B cell (primary cell): ENCODE measurements at regions not wholly inside any gene's neighbourhood (a gene's known extent, or its start where the extent isn't known, plus 50 kb on each side); places are given as distances from the start of the nearest gene placed in this dataset.

ENCODE experiments used
- ATAC-seq: fragments of 200-7000 bp; cut with Tn5 transposase; one replicate; pipeline ENCODE4 v1.10.0; 2021; ENCODE audit warnings: low read depth, mild to moderate bottlenecking, moderate number of reproducible peaks, moderate library complexity
- CTCF ChIA-PET: fragments of 350-600 bp; sonication (Branson Sonifier 250); formaldehyde crosslinking; loops from one replicate; lab custom pipeline; 2021; ENCODE audit warnings: antibody characterized with exemption, inconsistent platforms; lab: Charles Lee
- POLR2A ChIA-PET: fragments of 350-600 bp; sonication (Branson Sonifier 250); formaldehyde crosslinking; loops from one replicate; lab custom pipeline; 2021; ENCODE audit warnings: antibody characterized with exemption; lab: Charles Lee
- DNase-seq: peaks from one replicate; pipeline ENCODE4 v3.0.0; 2013
- H2AFZ ChIP-seq: 2 replicates; pipeline ENCODE4 v1.6.1; 2012; ENCODE audit warnings: mild to moderate bottlenecking, low read depth, low read length; ENCODE audit not compliant: insufficient read depth, poor library complexity, severe bottlenecking
- H3K27ac ChIP-seq, 2 donors: 1 replicate in 1 of 2; 2 replicates in 1 of 2; pipeline ENCODE4 v1.5.1; 2012 to 2013; ENCODE audit warnings: low read length in 2 of 2, mild to moderate bottlenecking in 2 of 2, moderate library complexity in 1 of 2
- H3K27me3 ChIP-seq, 4 experiments: fragments of 200-600 bp in 1 of 4; sonication (generic) in 1 of 4; replicated peaks in 1 of 4; 1 replicate in 2 of 4; 2 replicates in 2 of 4; pipeline versions ENCODE4 v1.6.1 to v1.7.0; 2013 to 2016; ENCODE audit warnings: low read length in 3 of 4, mild to moderate bottlenecking in 2 of 4, mixed read lengths in 1 of 4, moderate library complexity in 1 of 4; ENCODE audit not compliant: insufficient read depth in 4 of 4, control insufficient read depth in 3 of 4; ENCODE audit errors: control extremely low read depth in 1 of 4
- H3K36me3 ChIP-seq, 2 experiments: replicated peaks in 1 of 2; 1 replicate in 1 of 2; 2 replicates in 1 of 2; pipeline versions ENCODE4 v1.6.1 to v1.7.1; 2013; ENCODE audit warnings: low read length in 1 of 2; ENCODE audit not compliant: insufficient read depth in 2 of 2, control insufficient read depth in 1 of 2; ENCODE audit errors: control extremely low read depth in 1 of 2, extremely low read depth in 1 of 2
- H3K4me1 ChIP-seq, 2 donors: fragments of 200-600 bp in 1 of 2; sonication (generic) in 1 of 2; 1 replicate in 1 of 2; 2 replicates in 1 of 2; pipeline versions ENCODE4 v1.5.1 to v1.6.1; 2013 to 2017; ENCODE audit warnings: low read length in 2 of 2; ENCODE audit not compliant: control insufficient read depth in 2 of 2, insufficient read depth in 2 of 2
- H3K4me2 ChIP-seq: replicated peaks from 2 replicates; pipeline ENCODE3; 2012; ENCODE audit warnings: mild to moderate bottlenecking, low read depth, low read length; ENCODE audit not compliant: poor library complexity, severe bottlenecking
- H3K4me3 ChIP-seq, 5 experiments: fragments of 200-600 bp in 1 of 5; sonication (generic) in 1 of 5; 1 replicate in 3 of 5; 2 replicates in 2 of 5; pipeline versions ENCODE4 v1.5.1 to v1.7.0; 2011 to 2016; ENCODE audit warnings: low read length in 4 of 5, mild to moderate bottlenecking in 4 of 5, low read depth in 2 of 5, control low read depth in 1 of 5, moderate library complexity in 1 of 5; ENCODE audit not compliant: insufficient read depth in 1 of 5; ENCODE audit errors: control extremely low read depth in 1 of 5, extremely low read depth in 1 of 5
- H3K79me2 ChIP-seq: fragments of 200-600 bp; sonication (generic); one replicate; pipeline ENCODE4 v1.6.0; 2016; ENCODE audit warnings: low read length; ENCODE audit not compliant: control insufficient read depth, insufficient read depth
- H3K9ac ChIP-seq: fragments of 200-600 bp; sonication (generic); 2 replicates; pipeline ENCODE4 v1.6.1; 2017; ENCODE audit warnings: mild to moderate bottlenecking, low read length, moderate library complexity
- H3K9me3 ChIP-seq, 3 donors: one replicate each; pipeline versions ENCODE4 v1.6.1 to v1.7.1; 2013; ENCODE audit warnings: low read length in 2 of 3; ENCODE audit not compliant: control insufficient read depth in 2 of 3, insufficient read depth in 1 of 3; ENCODE audit errors: control extremely low read depth in 1 of 3
- H4K20me1 ChIP-seq: 2 replicates; pipeline ENCODE4 v1.6.0; 2012; ENCODE audit warnings: mild to moderate bottlenecking, low read length; ENCODE audit not compliant: insufficient read depth, control insufficient read depth, poor library complexity, severe bottlenecking
- H3K27ac Mint-ChIP-seq: one replicate; pipeline ENCODE4 v1.8.0; 2021; ENCODE audit warnings: mixed read lengths
- H3K27me3 Mint-ChIP-seq: one replicate; pipeline ENCODE4 v1.8.0; 2021; ENCODE audit warnings: mixed read lengths
- H3K4me1 Mint-ChIP-seq: one replicate; pipeline ENCODE4 v1.8.0; 2021; ENCODE audit warnings: mixed read lengths
- H3K4me3 Mint-ChIP-seq: one replicate; pipeline ENCODE4 v1.8.0; 2021; ENCODE audit warnings: mixed read lengths
- H3K9me3 Mint-ChIP-seq: one replicate; pipeline ENCODE4 v1.8.0; 2022; ENCODE audit warnings: mixed read lengths; ENCODE audit not compliant: insufficient read depth
- CTCF ChIP-seq: fragments of 200-600 bp; IDR thresholded peaks from one replicate; pipeline ENCODE4 v1.8.0; 2022; ENCODE audit warnings: antibody characterized with exemption, mild to moderate bottlenecking
- EZH2 ChIP-seq: IDR thresholded peaks from 2 replicates; pipeline ENCODE4 v1.6.1; 2012; ENCODE audit warnings: borderline replicate concordance, low read depth, mild to moderate bottlenecking, moderate library complexity, low read length; ENCODE audit not compliant: insufficient read depth, poor library complexity, severe bottlenecking
- WGBS: methylation state at CpG from one replicate; pipeline ENCODE4 v1.1.5; 2013; ENCODE audit warnings: missing lambda C conversion rate; ENCODE audit not compliant: insufficient coverage; 5-methylcytosine and 5-hydroxymethylcytosine counted together
- intact Hi-C: fragments of 100-400 bp; cut with micrococcal nuclease; formaldehyde crosslinking; loops from one replicate; pipeline ENCODE4 v1.10.0; 2022

- ATAC-seq (no peak), DNase-seq (no peak)
- no peaks in the 10 kb centered on the region for H4K20me1 ChIP-seq
- ChIA-PET CTCF (no interaction called here), POLR2A (no interaction called here)
- H3K4me1 Mint-ChIP-seq: no peaks in the 10 kb centered on the region
- H2AFZ ChIP-seq: no peak overlapping the region
- H3K4me3 Mint-ChIP-seq: no peak overlapping the region
- no peaks in the 10 kb centered on the region for H3K27me3 ChIP-seq
- H3K4me3 ChIP-seq: no peak overlapping the region
- H3K9ac ChIP-seq: no peak overlapping the region
- 100% methylated on average over 1 of the region's 2 CpGs for WGBS
- no peaks in the 10 kb centered on the region for H3K4me1 ChIP-seq
- no peaks in the 10 kb centered on the region for H3K9me3 Mint-ChIP-seq
- no peak overlapping the region for H3K27ac ChIP-seq
- intact Hi-C loops: no loop called here
- no peak overlapping the region for H3K4me2 ChIP-seq
- TF ChIP-seq EZH2: no peak
- TF ChIP-seq CTCF: no peak
- H3K27me3 Mint-ChIP-seq: no peaks in the 10 kb centered on the region
- H3K27ac Mint-ChIP-seq: no peak overlapping the region
- no peaks in the 10 kb centered on the region for H3K79me2 ChIP-seq
- H3K36me3 ChIP-seq: no peaks in the 10 kb centered on the region
- no peaks in the 10 kb centered on the region for H3K9me3 ChIP-seq
Observed at GRCh38 chr3:168548719-168549118, 453.0 kb upstream of the GOLIM4 start.

GRCh38 chr3:168546707-168547106, 451.0 kb upstream of the GOLIM4 start:
- Histone ChIP-seq H3K4me1 (no peaks in the 10 kb centered on the region), H3K4me3 (no peak overlapping the region), H2AFZ (no peak overlapping the region), H3K9ac (no peak overlapping the region), H3K27me3 (no peaks in the 10 kb centered on the region), H4K20me1 (no peaks in the 10 kb centered on the region), H3K36me3 (no peaks in the 10 kb centered on the region), H3K9me3 (no peaks in the 10 kb centered on the region), H3K27ac (no peak overlapping the region), H3K79me2 (no peaks in the 10 kb centered on the region), H3K4me2 (no peak overlapping the region)
- TF ChIP-seq EZH2 (no peak), CTCF (no peak)
- H3K27ac Mint-ChIP-seq: no peak overlapping the region
- POLR2A ChIA-PET: no interaction called here
- no peak overlapping the region for H3K4me3 Mint-ChIP-seq
- CTCF ChIA-PET: no interaction called here
- intact Hi-C loops: no loop called here
- no peaks in the 10 kb centered on the region for H3K9me3 Mint-ChIP-seq
- WGBS: 95% methylated on average over 4 of the region's 7 CpGs
- ATAC-seq: no peak
- no peaks in the 10 kb centered on the region for H3K27me3 Mint-ChIP-seq
- no peak for DNase-seq
- H3K4me1 Mint-ChIP-seq: no peaks in the 10 kb centered on the region
